ENCODE measurements at regions not wholly inside any gene's neighbourhood (a gene's known extent, or its start where the extent isn't known, plus 50 kb on each side); places are given as distances from the start of the nearest gene placed in this dataset.

DNA sequence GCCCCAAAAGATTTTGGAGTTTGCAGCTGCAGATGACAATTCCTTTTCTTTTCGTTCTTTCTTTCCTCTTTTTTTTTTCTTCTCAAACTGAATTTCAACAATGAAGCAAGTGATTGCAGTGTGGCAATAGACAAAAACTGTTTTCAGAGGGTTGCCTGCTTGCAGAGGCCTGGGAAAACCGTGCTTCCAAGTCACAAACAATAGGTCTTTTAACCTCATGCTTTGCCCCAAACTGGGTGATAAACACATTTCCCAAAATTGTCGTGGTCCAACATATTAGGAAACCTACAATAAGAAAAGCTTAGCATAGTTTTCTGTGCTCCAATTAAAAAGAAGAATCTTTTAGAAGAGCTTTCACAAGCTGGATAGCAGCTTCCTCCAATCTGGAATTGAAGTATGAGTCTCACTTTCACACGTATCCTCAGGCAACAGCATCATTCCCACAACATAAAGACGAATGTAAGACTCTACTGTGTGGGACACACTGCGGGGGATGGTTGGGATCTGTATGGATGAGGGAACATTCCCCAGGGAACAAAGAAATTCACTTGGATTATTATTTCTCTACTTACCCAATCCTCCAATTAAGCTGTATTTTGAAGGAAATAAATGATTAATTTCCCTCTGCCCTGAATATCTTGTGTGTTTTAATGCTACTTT, 656.1 kb downstream of the RNF144A start:
- intact Hi-C loops (cut with micrococcal nuclease) = no loop called here

DNA sequence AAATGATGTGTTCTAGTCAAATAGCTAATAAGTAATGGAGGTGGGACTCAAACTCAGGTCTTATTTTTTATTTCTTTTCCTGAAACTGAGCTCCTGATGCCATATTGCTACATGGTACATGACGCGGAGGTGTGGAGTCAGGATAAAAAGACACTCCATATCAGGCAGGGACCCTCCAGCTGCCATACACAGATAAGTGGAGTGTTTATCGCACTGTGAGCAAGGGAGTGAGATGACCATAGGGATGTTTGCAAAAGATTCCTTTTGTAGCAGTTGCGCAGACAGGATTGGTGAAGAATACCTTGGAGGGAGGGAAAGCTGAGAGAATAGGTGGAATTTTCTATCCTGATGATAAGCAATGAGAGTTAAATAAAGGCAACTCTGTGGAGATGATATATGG, 657.2 kb downstream of the RNF144A start:
- intact Hi-C loops (cut with micrococcal nuclease) = no loop called here

DNA sequence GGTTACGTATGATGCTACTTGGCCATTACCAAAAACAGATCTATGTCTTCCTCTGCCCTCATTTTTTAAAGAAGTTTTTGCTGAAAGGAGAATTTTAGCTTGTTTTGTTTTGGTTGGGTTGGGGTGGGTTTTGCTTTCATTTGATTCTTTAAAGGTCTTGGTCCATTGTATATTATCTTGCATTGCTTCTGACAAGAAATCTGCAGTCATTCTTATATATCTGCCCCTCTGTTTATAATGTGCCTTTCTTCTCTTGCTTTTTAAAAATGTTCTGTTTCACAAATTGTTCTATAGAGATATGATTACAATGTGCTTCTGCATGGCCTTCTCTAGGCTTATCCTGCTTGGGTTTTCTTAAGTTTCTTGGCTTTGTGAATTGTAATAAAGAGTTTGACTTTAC, 660.6 kb downstream of the RNF144A start:
- intact Hi-C loops (cut with micrococcal nuclease) = loop anchor here (5.0 kb wide), 1 partner anchor 965 kb away; no protein-coding TSS in a partner anchor

DNA sequence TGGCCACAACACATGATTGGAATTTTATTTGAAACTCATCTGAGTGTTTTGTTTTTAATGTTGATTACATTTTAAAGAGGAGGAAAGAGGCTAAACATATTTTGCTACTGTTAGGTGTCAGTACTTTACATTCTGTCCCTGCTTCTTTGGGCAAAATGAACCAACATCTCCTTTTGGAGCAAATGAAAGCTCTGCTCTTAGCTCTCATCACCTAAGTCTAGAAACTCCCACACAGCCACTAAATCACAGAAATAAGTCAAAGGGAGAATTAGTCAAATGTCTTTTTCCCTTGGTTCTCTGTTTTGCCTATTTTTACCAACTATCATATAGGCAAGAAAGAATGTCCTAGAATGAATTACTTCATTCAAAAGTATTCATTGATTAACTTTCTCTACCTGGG, 666.8 kb downstream of the RNF144A start:
- intact Hi-C loops (cut with micrococcal nuclease) = loop anchor here (2.0 kb wide), 1 partner anchor 17 kb away; no protein-coding TSS in a partner anchor

DNA sequence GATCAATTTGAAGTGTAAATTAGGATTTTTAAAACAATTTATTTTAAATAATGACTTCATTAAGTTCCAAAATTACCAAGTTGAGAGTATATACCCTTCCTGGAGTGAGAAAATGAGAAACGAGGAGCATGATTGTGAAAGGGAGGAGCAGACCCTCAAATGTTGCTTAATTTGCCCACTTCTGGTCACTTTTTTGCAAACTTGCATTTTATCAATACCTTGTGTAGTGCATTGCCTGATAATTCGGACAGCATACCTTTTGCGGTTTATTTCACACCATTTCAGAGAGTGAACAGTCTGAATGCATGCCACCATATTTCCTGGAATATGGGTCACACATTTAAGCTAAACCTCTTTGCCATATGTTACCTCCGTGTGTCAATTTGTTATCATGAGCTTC, 669.7 kb downstream of the RNF144A start:
- intact Hi-C loops (cut with micrococcal nuclease) = no loop called here

DNA sequence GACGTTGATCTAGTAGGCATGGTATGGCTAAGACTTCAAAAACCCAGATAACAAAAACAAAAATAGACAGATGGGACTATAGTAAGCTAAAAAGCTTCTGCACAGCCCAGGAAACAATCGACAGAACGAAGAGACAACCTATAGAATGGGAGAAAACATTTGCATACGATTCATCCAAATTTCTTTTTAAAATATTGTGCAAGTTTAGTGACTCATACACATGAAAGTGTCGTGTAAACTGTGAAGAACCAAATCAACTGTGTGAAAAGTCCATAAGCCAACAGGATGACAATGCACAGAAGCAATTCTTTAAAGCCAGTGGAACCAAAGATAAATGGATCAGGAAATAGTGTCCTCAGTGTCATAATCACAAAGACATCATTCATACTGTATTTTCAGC, 671.1 kb downstream of the RNF144A start:
- intact Hi-C loops (cut with micrococcal nuclease) = no loop called here

DNA sequence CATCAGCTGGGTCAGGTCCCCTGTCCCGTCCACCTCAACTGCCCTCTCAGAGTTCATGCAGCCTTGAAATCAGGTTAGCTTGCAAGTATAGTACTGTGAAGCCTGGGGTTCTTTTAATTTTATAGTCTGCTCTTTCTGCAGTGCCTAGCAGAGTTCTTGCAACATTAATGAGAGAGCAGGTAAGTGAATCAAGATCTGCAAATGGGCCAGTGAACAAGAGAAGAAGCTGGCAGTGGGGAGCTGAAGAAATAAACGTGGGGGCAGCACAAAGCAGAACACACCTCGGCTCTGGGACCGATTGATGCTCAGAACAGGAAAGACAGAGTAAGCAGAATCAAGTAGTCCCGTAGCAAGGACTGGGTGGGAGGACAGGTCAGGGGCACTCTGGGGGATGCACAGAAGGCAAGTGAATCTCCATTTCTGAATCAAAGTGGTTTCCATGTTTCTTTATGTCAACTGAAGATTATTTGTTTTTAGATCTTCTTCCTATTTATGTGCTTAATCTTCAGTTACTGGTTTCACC, 675.5 kb downstream of the RNF144A start:
- intact Hi-C loops (cut with micrococcal nuclease) = no loop called here

DNA sequence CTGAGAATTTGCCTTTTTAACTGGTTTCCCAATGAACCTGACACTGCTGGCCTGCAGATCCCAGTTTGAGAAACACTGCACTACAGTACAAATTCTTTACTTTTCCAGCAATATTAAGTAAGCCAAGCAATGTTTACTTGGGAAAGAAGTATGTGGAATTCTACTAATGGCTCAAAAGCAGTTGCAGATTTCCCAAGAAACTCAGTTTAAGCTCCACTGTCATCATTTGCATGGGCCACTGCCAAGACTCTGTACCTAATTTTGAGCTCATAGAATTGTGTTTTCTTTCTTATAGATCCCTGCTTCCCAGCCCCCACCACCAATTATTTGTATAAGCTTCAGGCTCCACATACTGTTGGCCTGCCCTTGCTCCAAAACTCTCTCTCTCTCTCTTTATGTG, 676.1 kb downstream of the RNF144A start:
- intact Hi-C loops (cut with micrococcal nuclease) = no loop called here

DNA sequence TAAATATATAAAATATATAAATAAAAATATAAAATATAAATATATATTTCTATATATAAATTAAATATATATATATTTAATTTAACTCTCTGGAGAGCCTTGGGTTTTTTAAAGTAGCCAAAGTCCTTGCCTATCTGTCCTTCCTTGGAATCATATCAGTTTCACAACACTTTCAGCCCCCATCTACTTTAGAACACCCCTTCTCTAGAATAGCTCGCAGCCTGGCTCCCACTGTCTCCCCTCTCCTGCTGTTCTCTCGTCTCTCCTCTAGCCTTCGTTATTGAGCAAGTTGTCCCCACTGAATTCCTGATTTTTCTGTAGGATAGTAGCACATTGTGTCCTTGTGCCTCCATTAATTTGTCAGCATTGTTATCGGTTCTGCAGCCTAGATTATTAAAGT, 677.0 kb downstream of the RNF144A start:
- intact Hi-C loops (cut with micrococcal nuclease) = loop anchor here (2.0 kb wide), 1 partner anchor 167 kb away; no protein-coding TSS in a partner anchor

DNA sequence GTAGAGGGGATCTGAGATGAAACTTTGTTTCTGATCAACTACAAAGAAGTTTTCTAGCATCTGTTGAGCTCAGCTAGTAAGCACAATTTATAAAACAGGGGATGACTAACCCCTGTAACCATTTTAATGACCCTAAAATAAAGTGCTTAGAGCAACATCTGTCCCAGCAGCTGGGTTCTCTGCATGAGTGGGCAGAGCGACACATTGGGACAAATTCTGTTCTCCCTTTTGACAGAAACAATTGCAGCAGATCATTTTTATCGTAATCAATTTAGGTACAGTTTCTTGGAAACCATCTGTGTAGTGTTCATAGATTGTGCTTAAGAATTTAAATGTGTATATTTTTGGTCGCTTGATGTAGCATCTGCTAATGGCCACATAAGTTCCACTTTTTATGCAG, 678.0 kb downstream of the RNF144A start:
- intact Hi-C loops (cut with micrococcal nuclease) = loop anchor here (2.0 to 5.0 kb wide), 4 partner anchors 77 to 1087 kb away; partner anchors contain the start of gene ID2

DNA sequence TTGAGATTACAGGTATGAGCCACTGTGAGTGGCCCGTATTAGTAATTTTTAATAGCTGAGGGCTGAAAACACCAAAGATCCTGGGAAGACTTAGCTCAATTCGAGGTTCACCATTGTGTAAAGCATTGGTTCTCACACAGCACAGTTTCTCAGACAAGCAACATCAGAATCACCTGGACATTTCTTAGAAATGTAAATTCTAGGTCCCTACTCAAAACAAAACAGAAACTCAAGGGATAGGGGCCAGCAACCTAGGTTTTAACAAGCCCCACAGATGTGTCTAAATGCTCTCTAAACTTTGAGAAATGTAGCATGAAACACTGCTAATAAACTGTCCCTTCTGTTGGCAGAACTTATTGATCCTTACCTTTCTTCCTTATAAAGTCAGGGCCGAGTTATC, 681.2 kb downstream of the RNF144A start:
- intact Hi-C loops (cut with micrococcal nuclease) = loop anchor here (5.0 kb wide), 3 partner anchors 74 to 1084 kb away; partner anchors contain the start of gene ID2

DNA sequence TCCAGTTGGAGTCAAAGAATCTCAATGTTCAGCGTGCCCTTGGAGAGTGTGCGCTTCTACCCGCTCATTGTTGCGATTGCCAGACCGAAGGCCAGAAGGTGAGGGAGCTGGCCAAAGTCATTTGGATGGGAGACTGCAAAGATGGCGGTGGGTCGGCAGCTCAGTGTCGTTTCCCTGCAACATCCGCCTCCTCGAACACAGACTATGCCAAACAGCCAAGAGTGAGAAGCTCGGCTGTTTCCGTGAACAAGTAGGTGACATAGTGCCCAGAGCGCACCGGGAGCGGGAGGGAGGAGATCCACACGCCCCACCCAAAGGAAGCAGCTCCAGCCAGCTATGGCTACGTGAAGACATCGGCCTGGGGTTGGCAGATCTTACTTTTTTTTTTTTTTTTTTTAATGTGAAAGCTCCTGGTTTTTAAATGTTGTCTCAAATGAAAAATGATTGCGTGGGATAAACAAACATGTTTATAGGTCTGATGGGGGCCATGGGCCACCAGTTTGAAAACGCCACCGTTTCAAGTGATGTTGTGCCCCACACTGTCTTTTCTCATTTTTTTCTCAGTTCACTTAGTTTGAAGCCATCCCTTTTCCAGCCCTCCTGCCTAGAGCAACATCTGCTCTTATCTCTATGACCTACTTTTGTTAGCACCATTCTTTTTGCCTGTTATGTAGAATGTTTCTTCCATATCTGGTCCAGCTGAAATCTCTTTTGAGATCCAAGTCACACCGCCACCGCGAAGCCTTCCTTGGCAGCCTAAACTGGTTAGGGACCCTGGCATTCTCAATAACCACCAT, 682.4 kb downstream of the RNF144A start:
- intact Hi-C loops (cut with micrococcal nuclease) = loop anchor here (5.0 kb wide), 3 partner anchors 73 to 1083 kb away; partner anchors contain the start of gene ID2

DNA sequence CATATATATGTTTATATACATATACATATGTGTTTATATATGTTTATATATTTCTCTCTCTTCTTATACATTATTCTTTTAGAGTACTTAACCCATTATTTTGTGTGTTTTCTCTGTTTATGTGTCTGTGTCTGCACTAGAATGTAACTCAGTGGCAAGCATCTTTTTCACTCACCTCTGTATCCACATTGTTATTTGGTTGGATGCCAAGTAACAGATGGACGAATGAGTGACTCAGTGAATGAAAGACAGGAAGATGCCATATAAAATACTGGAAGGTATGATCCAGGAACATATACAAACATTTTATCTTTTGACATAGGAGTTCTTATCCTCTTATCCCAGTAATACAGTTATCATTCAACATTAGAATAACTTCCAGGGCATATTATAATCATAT, 684.8 kb downstream of the RNF144A start:
- intact Hi-C loops (cut with micrococcal nuclease) = no loop called here

DNA sequence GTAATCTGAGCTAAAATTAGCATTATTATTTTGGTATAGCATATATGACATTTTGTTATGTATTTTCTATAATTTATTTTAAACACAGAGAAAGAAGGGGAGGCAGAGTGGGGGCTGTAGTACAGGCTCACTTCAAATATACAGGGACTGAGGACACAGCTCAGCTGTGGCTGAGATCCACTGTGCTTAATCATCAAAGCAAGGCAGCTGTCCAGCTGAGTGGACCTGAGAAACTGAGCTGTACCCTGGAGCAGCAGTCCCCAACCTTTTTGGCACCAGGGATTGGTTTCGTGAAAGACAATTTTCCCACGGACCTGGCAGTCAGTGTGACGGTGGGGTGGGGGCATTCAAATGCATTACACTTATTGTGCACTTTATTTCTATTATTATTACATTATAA, 687.2 kb downstream of the RNF144A start:
- intact Hi-C loops (cut with micrococcal nuclease) = no loop called here

DNA sequence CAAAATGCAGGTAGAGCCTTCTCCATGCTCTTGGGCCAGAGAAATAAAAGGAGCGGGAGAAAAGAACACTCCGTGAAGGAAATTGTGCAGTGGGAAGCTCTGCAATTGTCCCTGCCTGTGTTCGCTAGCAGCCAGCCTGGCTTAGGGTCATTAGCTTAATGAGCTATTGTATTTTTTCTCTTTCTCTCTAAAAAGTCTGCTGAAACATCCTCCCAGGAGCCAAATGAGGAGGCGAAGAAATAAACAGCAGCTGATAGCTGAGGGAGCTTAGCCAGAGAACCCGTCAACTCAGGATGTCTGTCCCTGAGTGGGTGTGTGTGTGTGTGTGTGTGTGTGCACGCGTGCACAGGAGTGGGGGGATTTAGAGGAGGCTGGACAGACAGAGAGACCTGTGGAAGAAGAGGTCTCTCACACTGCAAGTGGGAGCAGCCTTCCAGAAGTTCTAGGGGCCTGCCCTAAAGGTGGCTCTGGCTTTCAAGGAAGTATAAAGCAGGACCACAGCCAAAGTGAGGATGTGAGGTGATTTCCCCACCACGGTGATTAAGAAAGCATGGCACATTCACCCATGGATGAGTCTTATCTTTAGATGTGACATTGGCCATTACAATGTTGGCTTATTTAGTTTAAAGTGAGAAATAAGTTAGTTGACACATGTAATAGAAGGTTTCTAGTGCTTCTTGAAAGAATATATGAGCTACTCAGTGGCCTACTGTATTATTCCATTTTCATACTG, 690.4 kb downstream of the RNF144A start:
- intact Hi-C loops (cut with micrococcal nuclease) = no loop called here

DNA sequence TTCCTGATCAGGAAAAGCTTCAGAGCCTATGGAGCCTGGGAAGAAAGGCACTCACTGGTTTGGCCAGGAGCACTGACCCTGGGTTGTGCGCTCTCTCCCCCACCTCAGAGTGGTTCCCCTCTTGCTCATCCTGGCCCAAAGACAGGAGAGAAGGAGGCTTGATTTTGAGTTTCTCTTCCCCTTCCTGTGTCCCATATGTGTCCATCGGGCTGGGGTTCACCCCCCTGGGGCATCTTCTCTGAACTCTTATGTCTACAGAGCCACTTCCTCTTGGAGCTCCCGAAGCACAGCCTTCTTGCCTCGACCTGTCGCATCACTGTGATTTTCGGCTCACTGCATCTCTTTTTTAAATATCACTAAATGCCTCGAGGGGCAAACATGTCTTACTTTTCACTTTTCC, 692.3 kb downstream of the RNF144A start:
- intact Hi-C loops (cut with micrococcal nuclease) = no loop called here

DNA sequence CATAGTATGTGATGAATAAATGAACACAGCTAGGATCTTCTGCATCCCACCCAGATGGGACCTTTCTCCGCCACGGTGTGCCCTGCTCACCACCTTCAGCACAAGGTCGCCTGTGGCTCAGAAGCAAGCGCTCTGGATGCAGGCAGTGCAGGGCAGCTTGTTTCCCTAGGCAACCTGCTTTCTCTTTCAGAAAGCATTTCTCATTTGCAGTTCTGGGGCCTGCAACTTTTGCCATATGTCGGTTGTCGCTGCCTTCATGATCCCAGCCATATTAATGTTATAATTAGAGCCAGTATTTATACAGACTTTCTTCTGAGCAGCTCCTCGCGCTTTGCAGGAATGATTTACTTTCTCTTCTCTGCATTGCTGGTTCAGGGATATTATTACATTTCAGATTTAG, 692.8 kb downstream of the RNF144A start:
- intact Hi-C loops (cut with micrococcal nuclease) = no loop called here

DNA sequence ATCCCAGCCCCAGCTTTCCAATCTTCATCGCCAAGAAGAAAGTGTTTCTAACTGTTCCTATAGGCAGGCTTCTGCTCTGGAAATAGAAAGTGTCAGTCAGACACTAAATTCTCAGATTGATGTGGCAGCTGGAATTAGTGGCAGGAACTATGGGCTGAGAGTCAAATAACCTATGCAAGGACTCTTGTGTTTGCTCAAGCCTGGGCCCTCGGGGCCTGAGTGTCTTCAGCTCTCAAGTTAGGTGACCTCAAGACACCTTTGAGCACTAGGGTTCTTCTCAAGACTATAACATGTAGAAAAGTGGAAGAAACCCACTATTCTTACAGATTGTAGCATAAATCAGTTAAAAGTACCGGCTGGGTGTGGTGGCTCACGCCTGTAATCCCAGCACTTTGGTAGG, 694.5 kb downstream of the RNF144A start:
- intact Hi-C loops (cut with micrococcal nuclease) = no loop called here

DNA sequence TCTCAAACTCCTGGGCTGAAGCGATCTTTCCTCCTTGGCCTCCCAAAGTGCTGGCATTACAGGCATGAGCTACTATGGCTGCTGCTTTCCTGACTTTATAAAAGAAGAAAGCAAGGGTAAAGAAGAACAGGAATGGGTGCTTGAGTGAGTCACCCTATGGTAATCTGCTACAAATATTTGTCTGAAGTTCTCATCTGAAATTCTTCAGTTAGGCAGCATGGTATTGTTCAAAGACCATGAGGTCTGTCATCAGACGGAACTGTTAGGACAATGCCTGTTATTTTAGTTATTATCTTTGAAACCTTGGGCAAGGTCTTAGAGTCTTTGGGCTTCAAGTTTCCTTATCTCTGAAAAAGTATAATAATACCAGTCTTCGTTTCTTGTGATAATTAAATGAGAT, 695.8 kb downstream of the RNF144A start:
- intact Hi-C loops (cut with micrococcal nuclease) = no loop called here

DNA sequence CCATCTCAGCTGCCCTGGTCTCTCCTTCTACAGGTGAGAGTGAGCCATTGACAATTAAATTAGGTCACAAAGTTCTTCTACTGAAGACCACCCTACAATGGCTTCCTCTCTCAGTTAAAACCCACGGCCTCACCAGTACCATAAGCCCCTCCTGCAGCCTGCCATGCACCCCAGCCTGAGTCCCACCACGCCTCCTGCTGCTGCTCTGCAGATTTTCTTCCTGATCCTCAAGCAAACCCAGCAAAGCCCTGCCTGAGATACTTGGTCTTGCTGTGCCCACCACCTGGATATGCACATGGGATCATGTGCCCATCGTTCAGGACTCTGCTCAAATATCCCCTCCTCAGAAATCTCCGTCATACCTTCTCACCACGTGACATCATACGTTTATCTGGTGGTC, 696.6 kb downstream of the RNF144A start:
- intact Hi-C loops (cut with micrococcal nuclease) = no loop called here

DNA sequence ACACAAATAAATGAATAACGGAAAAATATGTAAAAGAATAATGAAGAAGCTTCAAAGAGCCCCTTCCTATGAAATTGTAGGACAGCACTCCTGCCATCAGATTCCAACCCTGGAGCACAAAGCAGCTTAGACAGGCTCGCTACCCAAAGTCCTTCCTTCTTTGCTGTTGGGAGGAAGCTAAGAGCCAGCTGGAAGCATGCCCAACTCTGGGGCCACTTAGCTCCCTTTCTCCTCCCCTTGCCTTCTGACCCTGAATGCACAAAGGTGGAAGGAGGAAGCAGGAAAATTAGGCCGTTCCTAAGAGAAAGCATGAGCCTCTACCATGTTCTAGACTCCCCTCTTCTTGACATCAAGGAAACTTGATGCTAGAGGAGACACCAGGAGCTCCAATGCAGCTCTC, 700.8 kb downstream of the RNF144A start:
- intact Hi-C loops (cut with micrococcal nuclease) = no loop called here

Data from T-helper 1 cell treated with Interleukin-12 subunit alpha and Interleukin-12 subunit beta and Interleukin-4 antibody, amounts not matched to agents 30 ng/mL and 1 ng/mL, for 36 hours (primary cell).